ENCODE measurements at regions not wholly inside any gene's neighbourhood (a gene's known extent, or its start where the extent isn't known, plus 50 kb on each side); places are given as distances from the start of the nearest gene placed in this dataset.

GRCh38 chr1:173128742-173129141 is 78.0 kb upstream of the TNFSF18 start:
- DNase-seq (ENCODE audit: low spot score) (no peak), ATAC-seq (ENCODE audit: low read depth) (peak; percentile 42; the same call in 2 of the 3 replicates)
- TF ChIP-seq CTCF (IDR thresholded peaks at IDR 0.05; ENCODE audit: poor library complexity, severe bottlenecking), result no peak
- Histone ChIP-seq H3K27ac (ENCODE audit: poor library complexity, severe bottlenecking) (no peak overlapping the region), H3K9me3 (ENCODE audit: severe bottlenecking) (no peaks in the 10 kb centered on the region), H3K27me3 (ENCODE audit: insufficient read depth, poor library complexity, severe bottlenecking) (no peaks in the 10 kb centered on the region), H3K4me1 (ENCODE audit: insufficient read depth, poor library complexity, severe bottlenecking) (peaks cover under 1% of the 10 kb centered on the region), H3K36me3 (ENCODE audit: low read depth) (no peaks in the 10 kb centered on the region), H3K4me3 (ENCODE audit: severe bottlenecking) (no peak overlapping the region)

GRCh38 chr1:173127369-173128307 is 76.9 kb upstream of the TNFSF18 start:
- DNase-seq (ENCODE audit: low spot score) (no peak), ATAC-seq (ENCODE audit: low read depth) (no peak)
- Histone ChIP-seq H3K27ac (ENCODE audit: poor library complexity, severe bottlenecking) (no peak overlapping the region), H3K36me3 (ENCODE audit: low read depth) (no peaks in the 10 kb centered on the region), H3K27me3 (ENCODE audit: insufficient read depth, poor library complexity, severe bottlenecking) (no peaks in the 10 kb centered on the region), H3K9me3 (ENCODE audit: severe bottlenecking) (no peaks in the 10 kb centered on the region), H3K4me3 (ENCODE audit: severe bottlenecking) (no peak overlapping the region), H3K4me1 (ENCODE audit: insufficient read depth, poor library complexity, severe bottlenecking) (peaks cover 7% of the 10 kb centered on the region)
- no peak for TF ChIP-seq CTCF (IDR thresholded peaks at IDR 0.05; ENCODE audit: poor library complexity, severe bottlenecking)

GRCh38 chr1:173126421-173126820 is 75.7 kb upstream of the TNFSF18 start:
- Histone ChIP-seq H3K27me3 (ENCODE audit: insufficient read depth, poor library complexity, severe bottlenecking) (no peaks in the 10 kb centered on the region), H3K27ac (ENCODE audit: poor library complexity, severe bottlenecking) (no peak overlapping the region), H3K4me1 (ENCODE audit: insufficient read depth, poor library complexity, severe bottlenecking) (peaks cover 14% of the 10 kb centered on the region), H3K9me3 (ENCODE audit: severe bottlenecking) (no peaks in the 10 kb centered on the region), H3K36me3 (ENCODE audit: low read depth) (no peaks in the 10 kb centered on the region), H3K4me3 (ENCODE audit: severe bottlenecking) (no peak overlapping the region)
- TF ChIP-seq CTCF (IDR thresholded peaks at IDR 0.05; ENCODE audit: poor library complexity, severe bottlenecking), result no peak
- DNase-seq (ENCODE audit: low spot score) (no peak), ATAC-seq (ENCODE audit: low read depth) (no peak)

GRCh38 chr1:173122958-173123852 is 72.5 kb upstream of the TNFSF18 start:
- ATAC-seq (ENCODE audit: low read depth), result peak; percentile 92
- Histone ChIP-seq H3K4me3 (ENCODE audit: severe bottlenecking) (no peak overlapping the region), H3K27me3 (ENCODE audit: insufficient read depth, poor library complexity, severe bottlenecking) (no peaks in the 10 kb centered on the region)

More at GRCh38 chr1:173122958-173123852, 72.5 kb upstream of the TNFSF18 start:
- TF ChIP-seq CTCF (IDR thresholded peaks at IDR 0.05; ENCODE audit: poor library complexity, severe bottlenecking), result no peak
- no peaks in the 10 kb centered on the region for H3K9me3 ChIP-seq (ENCODE audit: severe bottlenecking)
- H3K36me3 ChIP-seq (ENCODE audit: low read depth), result no peaks in the 10 kb centered on the region
- DNase-seq (ENCODE audit: low spot score), result peak; percentile 77
- H3K4me1 ChIP-seq (ENCODE audit: insufficient read depth, poor library complexity, severe bottlenecking), result peaks cover 14% of the 10 kb centered on the region
- peak overlapping the region; percentile 88 for H3K27ac ChIP-seq (ENCODE audit: poor library complexity, severe bottlenecking)

Data from RWPE2 (cell line).